Fibroblast of skin of left biceps (primary cell): ENCODE measurements at regions not wholly inside any gene's neighbourhood (a gene's known extent, or its start where the extent isn't known, plus 50 kb on each side); places are given as distances from the start of the nearest gene placed in this dataset.

ENCODE experiments used
- DNase-seq, 2 experiments: peaks; one replicate each; pipeline ENCODE4 v3.0.0-alpha.2; 2013; ENCODE audit warnings: low read depth in 2 of 2

DNA sequence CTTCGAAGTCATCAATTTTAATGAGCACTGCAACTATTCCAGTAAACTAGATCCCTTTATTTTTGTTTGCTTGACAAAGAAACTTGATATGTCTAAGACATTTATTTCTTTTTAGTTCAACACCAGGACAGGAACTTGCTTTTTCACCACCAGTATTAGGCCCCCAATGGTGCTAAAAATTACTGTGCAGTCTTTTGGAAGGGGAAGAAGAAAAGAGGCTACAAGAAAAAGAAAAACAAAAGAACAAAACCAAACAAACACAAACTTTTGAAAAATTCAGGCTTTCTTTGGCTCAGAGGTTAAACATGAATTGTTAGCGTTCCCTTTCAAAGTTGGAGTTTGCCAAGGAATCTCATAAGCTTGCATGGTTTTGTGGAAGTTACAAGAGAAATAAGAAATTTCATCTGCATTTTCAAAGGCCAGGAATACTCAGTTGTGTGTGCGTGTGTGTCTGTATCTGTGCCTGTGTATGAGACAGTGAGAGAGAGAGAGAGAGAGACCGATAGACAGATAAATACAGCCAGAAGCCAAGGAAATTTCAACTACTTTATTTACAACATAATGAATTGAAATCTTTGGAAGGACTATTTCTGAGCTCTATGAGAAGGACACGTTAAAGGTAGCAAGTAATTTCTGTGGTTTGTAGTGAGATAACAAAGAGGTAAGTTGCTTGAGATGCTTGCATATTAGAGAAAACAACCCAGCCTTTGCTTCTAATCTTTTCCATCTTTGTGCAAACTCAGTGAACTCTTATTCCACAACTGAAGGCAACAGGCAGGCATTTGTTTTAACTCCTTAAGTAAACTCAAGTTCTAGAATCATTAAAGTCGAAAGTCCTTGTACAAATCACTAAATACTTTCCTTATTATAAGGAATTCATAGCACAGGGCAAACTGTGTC is 171.0 kb upstream of the CITED2 start:
- DNase-seq, result no peak

- DNase-seq, result no peak
These were observed 170.2 kb upstream of the CITED2 start for GRCh38 chr6:139544701-139545057.

DNA sequence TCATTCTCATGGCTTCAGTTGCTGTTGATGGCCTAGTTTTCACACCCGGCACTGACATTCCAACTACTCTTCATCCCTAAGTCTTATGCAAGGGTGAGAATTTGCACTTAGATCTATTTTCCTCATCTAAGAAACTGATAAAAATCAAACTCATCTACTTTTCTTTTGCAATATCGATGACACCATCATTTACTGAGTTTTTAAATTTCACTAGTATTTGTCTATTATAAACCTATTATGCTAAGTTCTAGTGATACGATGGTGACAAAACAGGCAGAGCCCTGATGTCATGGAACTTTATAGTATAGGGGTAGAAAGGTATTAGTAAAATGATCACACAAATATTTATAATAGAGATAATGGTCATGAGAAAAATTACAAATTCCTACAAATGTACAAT is 167.9 kb upstream of the CITED2 start:
- DNase-seq, result no peak

DNA sequence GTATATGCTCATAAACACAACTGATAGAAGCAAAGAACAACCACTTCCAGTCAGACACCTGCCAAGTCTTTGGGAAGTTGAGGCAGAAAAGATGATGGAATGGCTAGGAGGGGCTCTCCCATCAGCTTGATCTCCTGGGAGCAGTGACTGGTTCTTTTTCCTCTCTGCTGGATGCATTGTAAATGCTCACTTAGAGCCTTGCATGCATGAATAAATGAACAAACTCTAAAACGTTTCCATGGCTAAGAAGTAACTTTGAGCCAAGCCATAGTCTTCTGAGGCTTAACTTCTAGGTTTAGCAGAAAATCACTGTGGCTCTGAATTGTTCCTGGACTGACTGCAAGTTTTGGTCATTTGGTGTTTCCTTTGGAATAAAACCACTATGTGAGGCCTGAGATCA is 166.4 kb upstream of the CITED2 start:
- no peak for DNase-seq

- peak in 1 of 2 experiments; percentile 56 for DNase-seq
These were observed 165.8 kb upstream of the CITED2 start for GRCh38 chr6:139540276-139540675.

- peak in 1 of 2 experiments; percentile 55 for DNase-seq
These were observed 165.4 kb upstream of the CITED2 start for GRCh38 chr6:139539852-139540251.

DNA sequence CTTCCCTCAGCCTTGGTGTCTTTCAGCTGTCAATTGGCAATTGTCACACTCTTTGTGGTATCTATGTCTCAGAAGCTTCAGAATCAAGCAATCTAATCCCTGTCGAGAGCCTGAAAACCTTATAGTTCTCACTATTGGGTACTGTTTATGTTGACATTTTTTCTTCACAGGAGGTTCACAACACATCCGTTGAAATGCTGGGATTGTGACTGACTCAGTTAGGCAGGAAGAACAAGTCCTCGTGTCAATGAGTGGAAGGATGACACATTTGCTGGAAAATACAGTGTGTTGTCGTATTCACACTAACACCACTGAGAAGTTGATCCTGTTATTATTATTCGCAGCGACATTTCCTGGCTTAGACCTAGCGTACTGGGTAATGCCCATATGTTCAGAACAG is 163.9 kb upstream of the CITED2 start:
- no peak for DNase-seq

- no peak for DNase-seq
These were observed 162.5 kb upstream of the CITED2 start for GRCh38 chr6:139536751-139537617.

DNA sequence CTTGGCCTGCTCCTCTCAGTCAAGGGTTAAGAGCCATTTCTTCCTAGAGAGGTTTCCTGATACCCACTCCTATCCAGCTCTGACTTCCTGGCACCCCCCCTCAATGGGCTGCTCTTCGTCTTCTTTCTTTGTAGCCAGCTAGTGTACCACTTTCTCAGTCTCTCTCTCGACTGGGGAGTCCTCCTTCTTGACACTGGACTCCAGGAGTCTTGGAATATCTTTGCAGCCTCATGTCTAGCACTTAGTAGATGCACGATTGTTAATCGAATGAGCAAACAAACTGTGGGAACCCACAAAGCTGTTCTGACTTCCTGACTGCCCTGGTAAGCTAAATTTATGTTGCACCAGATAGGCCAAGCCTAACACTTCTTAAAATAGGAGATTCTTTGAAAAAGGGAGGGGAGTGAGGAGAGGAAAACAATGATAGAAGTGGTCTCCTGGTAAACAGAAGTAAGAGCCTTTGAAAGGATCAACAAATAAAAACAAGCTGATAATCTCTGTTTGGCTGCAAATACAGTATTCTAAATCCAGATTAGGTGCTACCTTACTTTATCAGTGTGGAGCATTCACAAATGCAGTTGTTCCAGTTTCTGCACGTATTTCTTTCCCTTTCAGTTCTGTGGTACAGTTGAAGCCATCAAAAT is 160.1 kb upstream of the CITED2 start:
- no peak for DNase-seq

GRCh38 chr6:139533573-139534471 is 159.4 kb upstream of the CITED2 start:
- peak in 1 of 2 experiments; percentile 55 for DNase-seq

DNA sequence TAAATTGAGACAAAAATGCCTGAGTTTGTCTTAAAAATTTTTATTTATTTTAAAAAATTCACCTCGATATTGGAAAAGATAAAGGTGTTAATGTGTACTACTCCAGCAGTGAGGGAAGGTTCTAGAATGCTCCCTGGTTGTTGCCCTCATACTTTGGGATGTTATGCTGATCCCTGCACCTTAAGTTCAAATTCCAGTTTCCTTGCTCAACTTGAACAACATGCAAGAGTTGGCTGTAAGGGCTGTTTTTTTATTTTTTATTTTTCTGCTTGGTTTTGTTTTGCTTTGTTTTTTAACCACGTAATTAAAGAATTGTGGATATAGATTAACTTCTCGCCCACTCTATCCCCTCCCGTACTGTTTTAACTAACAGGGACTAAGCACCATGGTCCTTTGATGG is 158.7 kb upstream of the CITED2 start:
- DNase-seq, result no peak

GRCh38 chr6:139531148-139532115 is 157.0 kb upstream of the CITED2 start:
- no peak for DNase-seq

DNA sequence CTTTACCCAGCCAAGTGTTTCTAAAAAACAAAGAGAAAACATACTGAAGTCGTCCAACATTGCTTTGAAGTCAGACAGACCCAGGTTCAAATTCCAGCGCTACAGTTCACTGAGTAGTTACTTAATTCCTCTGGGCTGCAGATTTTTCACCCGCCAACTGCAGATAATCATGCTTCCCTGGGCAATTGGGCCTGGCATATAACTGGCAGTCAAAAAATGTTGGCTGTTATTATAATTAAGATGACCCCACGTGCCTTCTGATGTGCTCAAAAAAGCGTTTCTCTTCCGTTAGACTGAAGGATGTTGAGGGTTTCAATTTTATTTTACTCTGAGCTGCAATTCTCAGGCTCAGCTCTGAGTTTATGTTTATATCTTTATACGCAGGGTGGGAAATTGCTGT is 156.1 kb upstream of the CITED2 start:
- no peak for DNase-seq

DNA sequence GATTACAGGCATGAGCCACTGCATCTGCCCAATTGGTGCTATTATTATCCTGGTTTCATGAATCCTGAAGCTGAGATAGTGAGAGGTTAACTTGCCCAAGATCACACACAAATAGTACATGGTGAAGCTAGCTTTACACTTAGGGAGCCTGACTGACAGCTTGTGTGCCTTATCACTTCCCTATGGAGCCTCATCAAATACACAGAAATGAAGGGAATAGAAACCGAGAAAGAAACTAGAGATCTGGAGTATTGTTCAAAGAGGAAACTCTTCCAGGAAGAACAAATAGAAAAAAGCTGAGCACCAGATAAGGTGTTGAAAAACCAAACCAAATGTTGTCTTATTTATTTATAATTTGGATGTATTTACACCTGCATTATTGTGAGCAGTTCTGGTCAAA is 155.0 kb upstream of the CITED2 start:
- DNase-seq, result no peak

DNA sequence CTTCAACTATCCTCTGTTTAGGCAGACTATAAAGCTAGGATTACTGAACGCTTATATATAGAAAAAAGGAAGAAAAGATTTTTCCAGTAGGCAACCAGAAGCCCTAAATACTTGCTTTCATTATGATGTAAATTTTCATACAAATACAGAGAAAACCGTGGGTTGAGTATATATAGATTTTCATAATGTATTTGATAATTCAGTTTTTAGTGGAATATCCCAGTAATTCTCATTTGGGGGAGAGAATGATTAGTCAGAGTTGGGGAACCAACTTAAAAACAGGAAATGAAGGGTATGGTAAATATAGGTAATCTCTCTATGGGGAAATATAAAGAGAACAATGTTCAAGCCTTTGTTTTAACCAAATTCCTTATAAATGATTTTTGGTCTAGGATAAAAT is 154.0 kb upstream of the CITED2 start:
- no peak for DNase-seq

DNA sequence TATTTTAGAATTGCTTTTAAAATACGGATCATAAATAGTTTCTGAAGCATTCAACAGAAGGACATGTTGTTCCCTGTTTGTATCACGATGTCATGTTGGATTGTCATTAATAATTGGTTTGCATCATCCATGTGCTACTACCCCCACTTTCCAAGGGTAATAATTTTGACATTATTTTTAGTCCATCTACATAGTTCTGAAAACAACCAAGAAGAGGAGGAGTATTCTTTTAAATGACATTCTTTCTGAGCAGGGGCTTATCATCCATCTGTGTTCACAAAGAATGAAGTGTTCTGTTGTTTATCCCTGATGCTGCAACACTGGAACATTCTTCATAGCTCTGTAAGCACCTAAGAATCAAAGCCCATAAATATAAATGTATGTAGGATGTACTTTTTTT is 151.0 kb upstream of the CITED2 start:
- DNase-seq, result no peak

DNA sequence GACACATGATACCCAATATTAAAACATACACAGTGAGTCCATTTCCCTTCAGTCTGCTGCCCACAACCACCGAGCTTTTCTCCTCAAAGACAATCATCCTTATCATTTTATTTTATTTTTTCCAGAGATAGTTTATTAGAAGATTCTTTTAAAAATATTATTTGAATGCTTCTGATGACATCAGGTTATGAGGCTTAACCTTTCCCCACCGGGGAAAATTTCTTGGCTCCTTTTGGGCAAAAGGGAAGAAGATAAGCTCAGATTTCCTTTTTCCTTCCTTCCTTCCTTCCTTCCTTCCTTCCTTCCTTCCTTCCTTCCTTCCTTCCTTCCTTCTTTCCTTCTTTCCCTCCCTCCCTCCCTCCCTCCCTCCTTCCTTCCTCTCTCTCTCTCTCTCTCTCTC is 149.5 kb upstream of the CITED2 start:
- no peak for DNase-seq

- DNase-seq, result no peak
These were observed 148.2 kb upstream of the CITED2 start for GRCh38 chr6:139522511-139523220.

GRCh38 chr6:139521338-139521737 is 146.9 kb upstream of the CITED2 start:
- DNase-seq, result no peak
